NCI-H446 treated with DMSO at 0.1 percent for 48 hours (cell line): ENCODE measurements at regions not wholly inside any gene's neighbourhood (a gene's known extent, or its start where the extent isn't known, plus 50 kb on each side); places are given as distances from the start of the nearest gene placed in this dataset.
A peak's percentile ranks its signal among the peaks of the same experiment; 100 is the strongest.
"Not testable (repeated sequence)": the region's sequence is repeated elsewhere in the genome, so short reads cannot be mapped to it uniquely, and the experiment has no call there.

ENCODE experiments used
- DNase-seq: peaks from one replicate; lab custom pipeline; 2025; lab: John Stamatoyannopoulos, UW

- no peak for DNase-seq
Measured at GRCh38 chr4:19216476-19216875, 1035.2 kb upstream of the SLIT2 start.

GRCh38 chr4:19214591-19215186, 1037.0 kb upstream of the SLIT2 start:
- DNase-seq: no peak

- no peak for DNase-seq
Measured at GRCh38 chr4:19213388-19213787, 1038.3 kb upstream of the SLIT2 start.

GRCh38 chr4:19205853-19206252, 1045.9 kb upstream of the SLIT2 start:
- DNase-seq: no peak

GRCh38 chr4:19197838-19198237, 1053.9 kb upstream of the SLIT2 start:
- not testable (repeated sequence) for DNase-seq

GRCh38 chr4:19195696-19196095, 1056.0 kb upstream of the SLIT2 start:
- no peak for DNase-seq

GRCh38 chr4:19194672-19195071, 1057.0 kb upstream of the SLIT2 start:
- no peak for DNase-seq

GRCh38 chr4:19193274-19193981, 1058.3 kb upstream of the SLIT2 start:
- DNase-seq: no peak

GRCh38 chr4:19191979-19192650, 1059.6 kb upstream of the SLIT2 start:
- no peak for DNase-seq

- no peak for DNase-seq
Measured at GRCh38 chr4:19187691-19188090, 1064.0 kb upstream of the SLIT2 start.

GRCh38 chr4:19187096-19187495, 1064.6 kb upstream of the SLIT2 start:
- no peak for DNase-seq

GRCh38 chr4:19181631-19182030, 1070.1 kb upstream of the SLIT2 start:
- DNase-seq: peak; percentile 16

- no peak for DNase-seq
Measured at GRCh38 chr4:19178835-19179234, 1072.9 kb upstream of the SLIT2 start.

- DNase-seq: no peak
Measured at GRCh38 chr4:19177616-19178015, 1074.1 kb upstream of the SLIT2 start.

GRCh38 chr4:19171832-19172231, 1079.9 kb upstream of the SLIT2 start:
- no peak for DNase-seq

GRCh38 chr4:19167311-19167710, 1084.4 kb upstream of the SLIT2 start:
- no peak for DNase-seq

- DNase-seq: no peak
Measured at GRCh38 chr4:19164334-19164733, 1087.4 kb upstream of the SLIT2 start.

- DNase-seq: no peak
Measured at GRCh38 chr4:19159874-19160273, 1091.8 kb upstream of the SLIT2 start.

- no peak for DNase-seq
Measured at GRCh38 chr4:19158107-19158809, 1093.4 kb upstream of the SLIT2 start.

- DNase-seq: no peak
Measured at GRCh38 chr4:19156786-19157185, 1094.9 kb upstream of the SLIT2 start.

- no peak for DNase-seq
Measured at GRCh38 chr4:19155568-19155967, 1096.1 kb upstream of the SLIT2 start.

- DNase-seq: not testable (repeated sequence)
Measured at GRCh38 chr4:19154267-19154666, 1097.4 kb upstream of the SLIT2 start.

- DNase-seq: no peak
Measured at GRCh38 chr4:19152264-19152663, 1099.4 kb upstream of the SLIT2 start.
